Astrocyte (in vitro differentiated cells and primary cell): ENCODE measurements at regions not wholly inside any gene's neighbourhood (a gene's known extent, or its start where the extent isn't known, plus 50 kb on each side); places are given as distances from the start of the nearest gene placed in this dataset.
A peak's percentile ranks its signal among the peaks of the same experiment; 100 is the strongest.

Source experiments
- DNase-seq: peaks from one replicate; pipeline ENCODE4 v3.0.0-alpha.2; 2010; ENCODE audit warnings: low read depth
- FAIRE-seq: peaks from 2 replicates; lab custom pipeline; 2011; peaks lifted over from hg19 to GRCh38; lab: Jason Lieb, UNC
- H2AFZ ChIP-seq: 2 replicates; pipeline ENCODE4 v1.6.0; 2012; ENCODE audit warnings: low read depth, low read length, inconsistent platforms
- H3K27ac ChIP-seq: 2 replicates; pipeline ENCODE4 v1.5.1; 2011; ENCODE audit warnings: low read depth, low read length, inconsistent platforms
- H3K27me3 ChIP-seq: 2 replicates; pipeline ENCODE4 v1.6.0; 2011; ENCODE audit warnings: low read length, inconsistent platforms; ENCODE audit not compliant: insufficient read depth
- H3K36me3 ChIP-seq: 2 replicates; pipeline ENCODE4 v1.5.1; 2011; ENCODE audit warnings: low read length, inconsistent platforms; ENCODE audit not compliant: insufficient read depth
- H3K4me1 ChIP-seq: 2 replicates; pipeline ENCODE4 v1.5.1; 2011; ENCODE audit warnings: low read length, inconsistent platforms; ENCODE audit not compliant: insufficient read depth
- H3K4me2 ChIP-seq: 2 replicates; pipeline ENCODE4 v1.6.0; 2012; ENCODE audit warnings: low read length, inconsistent platforms
- H3K4me3 ChIP-seq: 2 replicates; pipeline ENCODE4 v1.5.1; 2011; ENCODE audit warnings: low read depth, mild to moderate bottlenecking, low read length, inconsistent platforms; ENCODE audit not compliant: insufficient read depth
- H3K79me2 ChIP-seq: 2 replicates; pipeline ENCODE4 v1.6.0; 2012; ENCODE audit warnings: mild to moderate bottlenecking, low read length, inconsistent platforms; ENCODE audit not compliant: insufficient read depth
- H3K9ac ChIP-seq: 2 replicates; pipeline ENCODE4 v1.6.0; 2012; ENCODE audit warnings: mild to moderate bottlenecking, low read length, inconsistent platforms
- H3K9me3 ChIP-seq: 2 replicates; pipeline ENCODE4 v1.5.1; 2012; ENCODE audit warnings: low read depth, mild to moderate bottlenecking, low read length, inconsistent platforms; ENCODE audit not compliant: insufficient read depth
- H4K20me1 ChIP-seq: 2 replicates; pipeline ENCODE4 v1.6.0; 2012; ENCODE audit warnings: low read length, inconsistent platforms; ENCODE audit not compliant: insufficient read depth
- H3K27ac Mint-ChIP-seq: one replicate; pipeline ENCODE4 v1.8.0; 2021; ENCODE audit warnings: mild to moderate bottlenecking, mixed read lengths; ENCODE audit not compliant: unreplicated experiment
- H3K27me3 Mint-ChIP-seq: one replicate; pipeline ENCODE4 v1.8.0; 2021; ENCODE audit warnings: low read depth, mixed read lengths; ENCODE audit not compliant: unreplicated experiment
- H3K36me3 Mint-ChIP-seq: one replicate; pipeline ENCODE4 v1.8.0; 2021; ENCODE audit warnings: low read depth, mixed read lengths; ENCODE audit not compliant: unreplicated experiment
- H3K4me1 Mint-ChIP-seq: one replicate; pipeline ENCODE4 v1.8.0; 2021; ENCODE audit warnings: low read depth, mixed read lengths; ENCODE audit not compliant: unreplicated experiment
- H3K4me3 Mint-ChIP-seq: one replicate; pipeline ENCODE4 v1.8.0; 2021; ENCODE audit warnings: mild to moderate bottlenecking, moderate library complexity, mixed read lengths; ENCODE audit not compliant: unreplicated experiment
- H3K9me3 Mint-ChIP-seq: one replicate; pipeline ENCODE4 v1.8.0; 2021; ENCODE audit warnings: mild to moderate bottlenecking, mixed read lengths; ENCODE audit not compliant: unreplicated experiment
- CTCF ChIP-seq: IDR thresholded peaks from 2 replicates; pipeline ENCODE4 v1.5.1; 2011; ENCODE audit warnings: low read depth, mild to moderate bottlenecking, inconsistent platforms, low read length, moderate library complexity; ENCODE audit not compliant: insufficient read depth
- EZH2 ChIP-seq: IDR thresholded peaks from 2 replicates; pipeline ENCODE4 v1.6.1; 2012; ENCODE audit warnings: mild to moderate bottlenecking, low read length, inconsistent platforms; ENCODE audit not compliant: insufficient read depth

GRCh38 chr6:23447731-23448130, 678.3 kb upstream of the NRSN1 start:
- no peak overlapping the region for H2AFZ ChIP-seq

GRCh38 chr6:23448281-23448680, 677.7 kb upstream of the NRSN1 start:
- H4K20me1 ChIP-seq = no peaks in the 10 kb centered on the region
- H3K36me3 Mint-ChIP-seq = no peaks in the 10 kb centered on the region
- no peak overlapping the region for H2AFZ ChIP-seq
- DNase-seq (no peak), FAIRE-seq (no peak)
- H3K27ac Mint-ChIP-seq = no peak overlapping the region
- H3K4me2 ChIP-seq = no peak overlapping the region
- no peak overlapping the region for H3K4me3 ChIP-seq
- no peaks in the 10 kb centered on the region for H3K79me2 ChIP-seq
- no peaks in the 10 kb centered on the region for H3K36me3 ChIP-seq
- peaks cover 2% of the 10 kb centered on the region for H3K9me3 Mint-ChIP-seq
- H3K9ac ChIP-seq = no peak overlapping the region
- no peaks in the 10 kb centered on the region for H3K27me3 Mint-ChIP-seq
- H3K9me3 ChIP-seq = no peaks in the 10 kb centered on the region
- no peak overlapping the region for H3K27ac ChIP-seq
- TF ChIP-seq CTCF (no peak), EZH2 (no peak)
- no peak overlapping the region for H3K4me3 Mint-ChIP-seq
- H3K27me3 ChIP-seq = no peaks in the 10 kb centered on the region
- peaks cover 3% of the 10 kb centered on the region for H3K4me1 Mint-ChIP-seq
- peaks cover 6% of the 10 kb centered on the region for H3K4me1 ChIP-seq

More at GRCh38 chr6:23447731-23448130, 678.3 kb upstream of the NRSN1 start:
- no peak overlapping the region for H3K4me3 ChIP-seq
- H3K9me3 ChIP-seq = no peaks in the 10 kb centered on the region
- no peaks in the 10 kb centered on the region for H3K36me3 ChIP-seq
- no peaks in the 10 kb centered on the region for H3K36me3 Mint-ChIP-seq
- H3K4me2 ChIP-seq = no peak overlapping the region
- peaks cover 2% of the 10 kb centered on the region for H3K9me3 Mint-ChIP-seq
- H4K20me1 ChIP-seq = no peaks in the 10 kb centered on the region
- FAIRE-seq (no peak), DNase-seq (no peak)
- no peak for TF ChIP-seq CTCF
- H3K4me1 Mint-ChIP-seq = peaks cover 3% of the 10 kb centered on the region
- H3K27ac ChIP-seq = no peak overlapping the region
- no peaks in the 10 kb centered on the region for H3K27me3 Mint-ChIP-seq
- peaks cover 6% of the 10 kb centered on the region for H3K4me1 ChIP-seq
- H3K27me3 ChIP-seq = no peaks in the 10 kb centered on the region
- no peak overlapping the region for H3K9ac ChIP-seq
- H3K4me3 Mint-ChIP-seq = no peak overlapping the region
- H3K79me2 ChIP-seq = no peaks in the 10 kb centered on the region
- no peak overlapping the region for H3K27ac Mint-ChIP-seq

DNA sequence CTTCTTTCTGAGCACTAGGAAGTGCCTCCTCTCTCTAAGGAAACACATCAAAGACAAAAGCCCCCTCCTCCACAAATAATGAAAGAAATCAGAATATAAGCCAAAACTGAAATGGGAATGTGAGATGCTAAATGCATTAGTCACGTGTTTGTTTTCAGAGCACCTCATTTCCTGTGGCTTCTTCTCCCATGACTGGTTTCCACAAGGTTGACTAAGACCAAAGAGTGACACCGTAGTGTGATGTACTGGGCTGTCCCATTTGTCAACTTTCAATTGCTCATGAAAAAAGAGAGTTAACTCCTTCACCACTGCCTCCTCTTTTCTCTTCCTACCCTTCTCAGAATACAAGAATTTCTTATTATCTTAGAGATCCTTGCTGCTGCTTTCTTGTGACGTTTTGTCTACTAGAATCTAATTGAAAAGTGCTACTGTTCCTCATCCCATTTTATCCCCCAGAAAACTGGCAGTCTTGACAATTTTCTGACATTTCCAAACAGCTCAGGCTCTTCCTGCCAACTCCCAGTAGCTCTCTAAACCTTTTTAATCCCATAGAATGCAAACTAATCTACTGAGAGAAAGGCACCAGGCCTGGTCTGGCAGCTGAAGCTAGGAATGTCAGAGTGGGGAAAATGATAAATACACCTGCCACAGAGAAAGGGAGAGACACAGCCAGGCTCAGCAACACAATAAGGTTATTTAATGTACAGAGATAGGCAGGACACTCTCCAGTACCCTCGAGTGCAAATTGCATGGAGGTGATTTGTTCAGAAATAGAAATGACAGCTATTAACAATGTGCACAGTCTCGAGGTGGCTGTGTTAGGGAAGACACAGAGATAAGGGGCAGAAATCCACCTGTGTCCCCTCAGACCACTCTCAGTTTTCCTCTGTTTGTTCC, 671.7 kb upstream of the NRSN1 start:
- peak; percentile 69 for DNase-seq
- H2AFZ ChIP-seq = no peak overlapping the region
- H3K9me3 Mint-ChIP-seq = peaks cover 2% of the 10 kb centered on the region
- H3K9me3 ChIP-seq = no peaks in the 10 kb centered on the region
- H3K4me2 ChIP-seq = peak overlapping the region; percentile 38
- no peaks in the 10 kb centered on the region for H4K20me1 ChIP-seq
- no peak overlapping the region for H3K4me3 Mint-ChIP-seq
- peaks cover 13% of the 10 kb centered on the region for H3K4me1 ChIP-seq
- no peaks in the 10 kb centered on the region for H3K27me3 ChIP-seq
- no peaks in the 10 kb centered on the region for H3K36me3 ChIP-seq
- no peaks in the 10 kb centered on the region for H3K27me3 Mint-ChIP-seq
- H3K27ac Mint-ChIP-seq = no peak overlapping the region
- FAIRE-seq = no peak
- H3K27ac ChIP-seq = no peak overlapping the region
- no peaks in the 10 kb centered on the region for H3K79me2 ChIP-seq
- H3K9ac ChIP-seq = no peak overlapping the region
- H3K36me3 Mint-ChIP-seq = no peaks in the 10 kb centered on the region
- peaks cover 11% of the 10 kb centered on the region for H3K4me1 Mint-ChIP-seq
- H3K4me3 ChIP-seq = no peak overlapping the region
- no peak for TF ChIP-seq EZH2
- no peak for TF ChIP-seq CTCF
